ENCODE measurements at regions not wholly inside any gene's neighbourhood (a gene's known extent, or its start where the extent isn't known, plus 50 kb on each side); places are given as distances from the start of the nearest gene placed in this dataset.

DNA sequence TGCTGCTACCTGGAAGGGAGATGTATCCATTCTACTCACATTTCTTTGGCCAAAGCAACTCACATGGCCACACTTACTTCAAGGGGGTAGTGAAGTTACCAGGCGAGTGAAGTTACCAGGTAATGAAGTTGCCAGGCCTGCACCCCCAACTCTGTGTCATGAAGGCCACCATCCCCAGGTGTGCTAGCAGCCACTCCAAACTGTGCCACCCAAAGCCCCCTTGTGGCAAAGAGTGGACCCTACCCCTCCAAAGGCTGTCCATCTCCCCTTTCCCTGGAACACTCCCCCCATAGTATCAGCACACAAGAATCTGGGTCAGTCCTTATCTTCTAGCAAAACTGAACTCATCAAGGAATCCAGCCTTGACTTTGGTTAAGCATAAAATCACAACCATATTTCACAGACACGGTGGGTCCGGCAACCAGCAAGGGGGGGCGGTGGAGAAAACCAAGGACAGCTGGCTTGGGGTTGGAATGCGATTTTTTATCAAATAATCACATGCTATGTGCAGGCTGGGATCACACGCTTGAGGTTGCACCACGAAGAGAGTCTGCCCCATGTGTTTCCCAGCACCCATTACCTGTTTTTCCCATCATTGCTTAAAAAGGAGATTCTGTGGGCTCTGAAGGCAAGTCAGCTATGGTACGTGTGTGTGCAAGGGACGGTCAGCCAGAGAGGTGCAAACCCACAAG lies 60.9 kb downstream of the ZFP36L2 start:
- in situ Hi-C loops (cut with HindIII; ENCODE audit: low pct_ligation_motif_present, low sequenced_read_pairs): no loop called here
- Histone ChIP-seq H3K27me3 (replicated peaks) (no peaks in the 10 kb centered on the region), H3K36me3 (replicated peaks) (no peaks in the 10 kb centered on the region), H3K4me3 (ENCODE audit: low read depth, low read length) (no peak overlapping the region), H3K27ac (no peak overlapping the region)
- DNase-seq: no peak
- TF ChIP-seq CTCF (IDR thresholded peaks at IDR 0.05; ENCODE audit: low read depth, low read length, missing control alignments): peak; percentile 36

GRCh38 chr2:43164686-43165085 lies 61.7 kb downstream of the ZFP36L2 start:
- Histone ChIP-seq H3K27ac (no peak overlapping the region), H3K4me3 (ENCODE audit: low read depth, low read length) (no peak overlapping the region), H3K36me3 (replicated peaks) (no peaks in the 10 kb centered on the region), H3K27me3 (replicated peaks) (no peaks in the 10 kb centered on the region)
- no peak for TF ChIP-seq CTCF (IDR thresholded peaks at IDR 0.05; ENCODE audit: low read depth, low read length, missing control alignments)
- DNase-seq: no peak
- in situ Hi-C loops (cut with HindIII; ENCODE audit: low pct_ligation_motif_present, low sequenced_read_pairs): no loop called here

DNA sequence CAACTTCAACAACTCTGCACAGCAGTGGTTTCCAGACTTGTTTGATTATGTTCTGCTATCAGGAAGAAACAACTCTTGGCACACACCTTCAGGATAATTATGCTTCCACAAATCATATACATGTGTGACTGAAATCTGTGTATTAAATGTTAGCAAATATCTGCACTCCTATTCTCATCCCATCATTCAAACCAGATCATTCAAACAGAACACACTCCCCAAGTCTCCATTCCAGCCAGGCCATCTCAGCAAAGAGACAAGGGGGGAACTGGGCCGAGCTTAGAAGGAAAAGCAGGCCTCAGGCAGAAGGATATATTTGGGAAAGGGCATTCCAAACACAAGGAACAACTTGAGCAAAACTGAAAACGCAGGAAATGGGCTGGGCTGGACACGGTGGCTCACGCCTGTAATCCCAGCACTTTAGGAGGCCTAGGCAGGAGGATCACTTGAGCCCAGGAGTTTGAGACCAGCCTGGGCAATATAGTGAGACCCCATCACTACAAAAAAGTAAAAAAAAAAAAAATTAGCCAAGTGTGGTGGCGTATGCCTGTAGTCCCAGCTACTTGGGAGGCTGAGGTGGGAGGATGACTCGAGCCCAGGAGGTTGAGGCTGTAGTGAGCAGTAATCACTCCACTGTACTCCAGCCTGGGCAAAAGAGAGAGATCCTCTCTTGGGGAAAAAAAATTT lies 62.7 kb downstream of the ZFP36L2 start:
- no peak for DNase-seq
- Histone ChIP-seq H3K36me3 (replicated peaks) (no peaks in the 10 kb centered on the region), H3K27ac (no peak overlapping the region), H3K27me3 (replicated peaks) (no peaks in the 10 kb centered on the region), H3K4me3 (ENCODE audit: low read depth, low read length) (no peak overlapping the region)
- TF ChIP-seq CTCF (IDR thresholded peaks at IDR 0.05; ENCODE audit: low read depth, low read length, missing control alignments): no peak
- in situ Hi-C loops (cut with HindIII; ENCODE audit: low pct_ligation_motif_present, low sequenced_read_pairs): no loop called here

DNA sequence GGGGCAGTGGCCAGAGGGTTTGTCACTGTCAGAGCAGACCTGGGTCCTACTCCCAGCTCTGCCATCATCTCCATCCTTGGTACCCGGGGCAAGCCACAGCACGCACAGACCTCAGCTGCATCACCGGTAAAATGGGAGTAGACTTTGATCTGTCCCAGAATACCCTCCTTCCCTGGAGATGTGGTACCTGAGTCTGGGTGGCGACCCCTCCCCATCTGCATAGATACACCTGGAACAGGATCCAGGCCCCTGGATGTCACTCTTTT lies 64.0 kb downstream of the ZFP36L2 start:
- Histone ChIP-seq H3K4me3 (ENCODE audit: low read depth, low read length) (no peak overlapping the region), H3K27ac (no peak overlapping the region), H3K27me3 (replicated peaks) (no peaks in the 10 kb centered on the region), H3K36me3 (replicated peaks) (no peaks in the 10 kb centered on the region)
- no peak for TF ChIP-seq CTCF (IDR thresholded peaks at IDR 0.05; ENCODE audit: low read depth, low read length, missing control alignments)
- no peak for DNase-seq
- in situ Hi-C loops (cut with HindIII; ENCODE audit: low pct_ligation_motif_present, low sequenced_read_pairs): no loop called here

- no peaks in the 10 kb centered on the region for H3K27me3 ChIP-seq (replicated peaks)
- DNase-seq: no peak
- in situ Hi-C loops (cut with HindIII; ENCODE audit: low pct_ligation_motif_present, low sequenced_read_pairs): no loop called here
- H3K27ac ChIP-seq: no peak overlapping the region
- no peak overlapping the region for H3K4me3 ChIP-seq (ENCODE audit: low read depth, low read length)
- no peaks in the 10 kb centered on the region for H3K36me3 ChIP-seq (replicated peaks)
- no peak for TF ChIP-seq CTCF (IDR thresholded peaks at IDR 0.05; ENCODE audit: low read depth, low read length, missing control alignments)
Observed at GRCh38 chr2:43161650-43162510, 64.5 kb downstream of the ZFP36L2 start.
